ENCODE measurements at regions not wholly inside any gene's neighbourhood (a gene's known extent, or its start where the extent isn't known, plus 50 kb on each side); places are given as distances from the start of the nearest gene placed in this dataset.
"Not testable (repeated sequence)": the region's sequence is repeated elsewhere in the genome, so short reads cannot be mapped to it uniquely, and the experiment has no call there.

DNA sequence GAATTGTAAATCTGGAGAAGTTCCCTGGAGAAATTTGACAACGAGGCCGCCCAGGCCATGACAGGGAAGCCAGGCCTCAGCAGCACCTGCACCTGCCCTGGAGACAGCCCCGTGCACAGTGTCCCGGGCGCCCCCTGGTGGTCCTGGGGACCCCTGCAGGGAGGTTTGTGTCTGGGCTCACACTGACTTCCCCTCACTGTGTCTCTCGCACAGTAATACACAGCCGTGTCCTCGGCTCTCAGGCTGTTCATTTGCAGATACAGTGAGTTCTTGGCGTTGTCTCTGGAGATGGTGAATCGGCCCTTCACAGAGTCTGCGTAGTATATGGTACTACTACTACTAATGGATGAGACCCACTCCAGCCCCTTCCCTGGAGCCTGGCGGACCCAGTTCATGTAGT lies 1201.6 kb downstream of the TMEM121 start:
- TF ChIP-seq, protein P1, sequence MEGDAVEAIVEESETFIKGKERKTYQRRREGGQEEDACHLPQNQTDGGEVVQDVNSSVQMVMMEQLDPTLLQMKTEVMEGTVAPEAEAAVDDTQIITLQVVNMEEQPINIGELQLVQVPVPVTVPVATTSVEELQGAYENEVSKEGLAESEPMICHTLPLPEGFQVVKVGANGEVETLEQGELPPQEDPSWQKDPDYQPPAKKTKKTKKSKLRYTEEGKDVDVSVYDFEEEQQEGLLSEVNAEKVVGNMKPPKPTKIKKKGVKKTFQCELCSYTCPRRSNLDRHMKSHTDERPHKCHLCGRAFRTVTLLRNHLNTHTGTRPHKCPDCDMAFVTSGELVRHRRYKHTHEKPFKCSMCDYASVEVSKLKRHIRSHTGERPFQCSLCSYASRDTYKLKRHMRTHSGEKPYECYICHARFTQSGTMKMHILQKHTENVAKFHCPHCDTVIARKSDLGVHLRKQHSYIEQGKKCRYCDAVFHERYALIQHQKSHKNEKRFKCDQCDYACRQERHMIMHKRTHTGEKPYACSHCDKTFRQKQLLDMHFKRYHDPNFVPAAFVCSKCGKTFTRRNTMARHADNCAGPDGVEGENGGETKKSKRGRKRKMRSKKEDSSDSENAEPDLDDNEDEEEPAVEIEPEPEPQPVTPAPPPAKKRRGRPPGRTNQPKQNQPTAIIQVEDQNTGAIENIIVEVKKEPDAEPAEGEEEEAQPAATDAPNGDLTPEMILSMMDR (IDR thresholded peaks at IDR 0.05): not testable (repeated sequence)
- not testable (repeated sequence) for TF ChIP-seq ZFX (IDR thresholded peaks at IDR 0.05; ENCODE audit: borderline replicate concordance)

All from 22Rv1 (cell line).